ENCODE measurements at regions not wholly inside any gene's neighbourhood (a gene's known extent, or its start where the extent isn't known, plus 50 kb on each side); places are given as distances from the start of the nearest gene placed in this dataset.

- H3K9ac ChIP-seq (ENCODE audit: insufficient read depth in 1 of 2, low read depth in 2 of 2, low read length in 2 of 2) = peak overlapping the region; percentile 60 to 88
- peak overlapping the region; percentile 79 for H3K4me2 ChIP-seq (ENCODE audit: insufficient read depth, low read length)
- in situ Hi-C loops (cut with MboI) = no loop called here
- no peaks in the 10 kb centered on the region for H4K20me1 ChIP-seq (replicated peaks; ENCODE audit: control insufficient read depth, insufficient read depth, low read length)
- no peaks in the 10 kb centered on the region for H3K36me3 ChIP-seq (ENCODE audit: control insufficient read depth, insufficient read depth, low read length)
- H3K9me1 ChIP-seq (ENCODE audit: control insufficient read depth, insufficient read depth, low read length) = no peaks in the 10 kb centered on the region
- H3K27me3 ChIP-seq (ENCODE audit: control insufficient read depth in 2 of 2, insufficient read depth in 2 of 2, low read length in 2 of 2) = no peaks in the 10 kb centered on the region
- CTCF ChIA-PET (ENCODE audit: low intra/inter-chr PET ratio) = no interaction called here
- H3K79me2 ChIP-seq (ENCODE audit: control insufficient read depth, insufficient read depth, low read length) = no peaks in the 10 kb centered on the region
- POLR2A ChIA-PET = interaction anchor here (0.9 to 1.5 kb wide), 5 partner anchors 8 to 115 kb away, joined by 3 to 7 read pairs (median 4); no protein-coding TSS in a partner anchor
- peak overlapping the region; percentile 2; the same call in 1 of the 2 replicates for H3K4me3 ChIP-seq
- H3K27ac ChIP-seq (ENCODE audit: extremely low read depth, low read depth, low read length) = peak overlapping the region; percentile 72
- DNase-seq (ENCODE audit: extremely low read depth in 1 of 4, low spot score in 3 of 4) (peak; percentile 73 to 87 (median 78)), ATAC-seq (peak; percentile 96), FAIRE-seq (peak; percentile 96)
- H3K4me1 ChIP-seq (replicated peaks in 1 of 2; ENCODE audit: control insufficient read depth in 2 of 2, insufficient read depth in 2 of 2, low read length in 2 of 2) = peaks cover 14 to 16% of the 10 kb centered on the region in 2 experiments
- WGBS (ENCODE audit: insufficient coverage, low coverage, missing lambda C conversion rate) = 8% methylated on average over 26 of the region's 26 CpGs
- H2AFZ ChIP-seq (ENCODE audit: low read depth, low read length) = peak overlapping the region; percentile 96
- no peaks in the 10 kb centered on the region for H3K9me3 ChIP-seq (replicated peaks; ENCODE audit: control insufficient read depth, insufficient read depth, low read depth, low read length)
- BruUV-seq (replicated peaks) = no TSS peak
- intact Hi-C loops (cut with micrococcal nuclease) = no loop called here
- TF ChIP-seq ELK3 (CRISPR knock-in tag; IDR thresholded peaks at IDR 0.05) (no peak), RBM39 (optimal IDR thresholded peaks at IDR 0.05; ENCODE audit: low read depth, low read length) (no peak), CUX1 (CRISPR knock-in tag; IDR thresholded peaks at IDR 0.05) (no peak), NR2C1 (IDR thresholded peaks at IDR 0.05) (no peak), NR2C1 (tag; IDR thresholded peaks at IDR 0.05) (peak; percentile 55), ZBTB11 (CRISPR knock-in tag; IDR thresholded peaks at IDR 0.05) (0 out of 6 replicates have a peak, but pooled peaks of 1 of the 3 experiments have one; percentile 55), SMARCA4 (IDR thresholded peaks at IDR 0.05) (peak; percentile 31; the same call in 1 of the 2 replicates), ARID2 (IDR thresholded peaks at IDR 0.05) (no peak), ZBED1 (IDR thresholded peaks at IDR 0.05) (no peak), E2F3 (CRISPR knock-in tag; IDR thresholded peaks at IDR 0.05) (no peak), GABPA (tag; conservative IDR thresholded peaks at IDR 0.05; ENCODE audit: low read depth) (peak; percentile 61), XRCC3 (IDR thresholded peaks at IDR 0.05) (no peak)
Observed at GRCh38 chr1:38291906-38292521, 245.4 kb upstream of the POU3F1 start.

Data from K562 (cell line).